Activated naive CD4-positive, alpha-beta T cell (primary cell): ENCODE measurements at regions not wholly inside any gene's neighbourhood (a gene's known extent, or its start where the extent isn't known, plus 50 kb on each side); places are given as distances from the start of the nearest gene placed in this dataset.

Experiments
- DNase-seq, 4 experiments: peaks; one replicate each; lab custom pipeline; 2025; lab: John Stamatoyannopoulos, UW

DNA sequence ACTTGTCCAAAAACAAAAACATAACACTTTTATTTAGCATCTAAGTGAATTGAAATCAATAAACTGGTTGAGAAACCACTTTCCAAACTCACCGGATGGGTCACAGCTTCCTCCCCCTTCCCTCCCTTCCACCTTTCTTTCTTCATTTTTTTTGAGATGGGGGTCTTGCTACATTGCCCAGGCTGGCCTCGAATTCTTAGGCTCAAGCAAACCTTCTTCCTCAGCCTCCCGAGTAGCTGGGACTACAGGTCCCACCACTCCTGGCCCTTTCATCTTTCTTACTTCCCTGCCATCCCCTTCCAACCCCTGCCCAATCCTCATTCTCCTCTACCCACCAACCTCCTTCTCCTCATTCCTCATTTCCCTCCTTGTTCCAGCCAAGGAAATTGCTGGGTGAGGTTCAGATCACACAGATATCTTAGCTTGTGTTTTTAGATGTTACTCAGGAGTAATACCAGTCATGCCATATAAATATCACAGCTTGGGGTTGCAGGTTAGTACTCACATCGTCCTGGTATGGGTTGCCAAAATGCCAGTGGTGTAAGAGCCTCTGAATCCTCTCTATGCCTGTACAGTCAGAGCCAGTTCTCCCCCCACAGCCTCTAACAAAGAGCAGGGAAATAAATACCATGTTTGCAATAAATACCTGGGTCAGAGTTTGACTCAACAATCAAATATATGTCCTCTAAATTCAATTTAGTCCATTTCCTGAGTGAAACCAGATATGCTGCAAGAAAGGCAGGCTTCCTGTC, 132.7 kb upstream of the NDUFV2 start:
- no peak for DNase-seq

- no peak for DNase-seq
Observed at GRCh38 chr18:8970843-8971242, 131.7 kb upstream of the NDUFV2 start.

DNA sequence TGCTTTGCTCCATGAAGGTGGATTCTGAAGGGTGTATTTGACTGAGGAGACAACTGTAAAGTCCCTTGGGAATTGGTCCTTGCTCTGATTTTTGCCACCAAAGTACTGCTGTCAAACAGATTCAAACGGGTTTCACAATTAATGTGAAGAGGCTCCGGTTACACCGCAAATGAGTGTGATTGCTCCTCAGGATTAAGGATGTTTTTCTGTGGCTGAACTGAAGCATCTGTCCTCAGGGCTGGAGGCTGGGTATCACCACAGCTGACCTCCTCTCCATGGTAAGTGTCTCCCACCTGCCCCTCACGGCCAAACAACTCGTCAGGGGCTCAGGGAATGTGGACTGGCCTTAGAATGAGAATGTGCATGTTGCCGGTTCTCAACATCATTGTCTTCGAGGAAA, 130.4 kb upstream of the NDUFV2 start:
- no peak for DNase-seq

- no peak for DNase-seq
Observed at GRCh38 chr18:8974279-8974678, 128.2 kb upstream of the NDUFV2 start.

DNA sequence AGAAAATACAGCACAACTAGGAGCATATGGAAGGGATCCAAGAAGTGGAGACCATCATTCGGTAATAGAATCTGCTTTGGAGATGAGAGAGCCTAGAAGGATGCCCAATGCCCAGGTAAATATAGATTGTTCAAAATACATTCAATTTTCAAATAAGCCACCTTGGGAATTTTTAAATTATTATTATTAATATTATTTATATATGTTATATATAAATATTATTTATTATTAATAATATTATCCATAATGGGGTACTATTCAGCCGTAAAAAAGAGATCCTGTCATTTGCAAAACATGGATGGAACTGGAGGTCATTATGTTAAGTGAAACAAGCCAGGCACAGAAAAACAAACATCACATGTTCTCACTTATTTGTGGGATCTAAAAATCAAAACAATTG, 127.8 kb upstream of the NDUFV2 start:
- DNase-seq, result no peak

- no peak for DNase-seq
Observed at GRCh38 chr18:8975624-8976023, 126.9 kb upstream of the NDUFV2 start.

DNA sequence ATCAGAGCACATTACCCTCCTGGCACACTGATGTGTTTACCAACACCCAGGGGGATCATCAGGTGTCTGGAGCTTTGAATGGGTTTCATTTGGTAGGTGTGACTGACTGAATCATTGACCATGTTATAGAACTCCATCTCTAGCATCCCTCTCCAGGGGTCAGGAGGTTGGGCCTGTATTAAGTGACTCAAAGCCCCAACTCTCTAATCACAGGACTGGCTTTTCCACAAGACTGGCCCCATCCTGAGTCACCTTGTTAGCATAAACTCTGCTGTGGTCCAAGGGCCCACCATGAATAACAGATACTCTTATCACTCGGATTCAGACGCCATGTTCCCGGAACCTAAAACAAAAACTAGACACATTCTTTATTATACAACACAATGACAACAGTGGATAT, 125.9 kb upstream of the NDUFV2 start:
- no peak for DNase-seq

DNA sequence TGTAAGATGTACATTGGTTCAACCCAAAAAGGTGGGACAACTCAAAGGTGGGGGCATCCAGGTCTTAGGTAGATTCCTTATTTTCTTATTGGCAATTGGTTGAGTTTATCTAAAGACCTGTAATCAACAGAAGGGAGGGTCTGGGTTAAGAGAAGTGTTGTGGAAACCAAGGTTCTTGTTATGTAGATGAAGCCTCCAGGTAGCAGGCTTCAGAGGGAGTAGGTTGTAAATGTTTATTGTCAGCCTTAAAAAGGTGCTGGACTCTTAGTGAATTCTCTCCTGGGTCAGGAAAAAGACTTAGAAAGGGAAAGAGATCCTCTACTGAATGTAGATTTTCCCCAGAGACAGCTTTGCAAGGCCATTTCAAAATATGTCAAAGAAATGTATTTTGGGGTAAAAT, 125.3 kb upstream of the NDUFV2 start:
- DNase-seq, result no peak

DNA sequence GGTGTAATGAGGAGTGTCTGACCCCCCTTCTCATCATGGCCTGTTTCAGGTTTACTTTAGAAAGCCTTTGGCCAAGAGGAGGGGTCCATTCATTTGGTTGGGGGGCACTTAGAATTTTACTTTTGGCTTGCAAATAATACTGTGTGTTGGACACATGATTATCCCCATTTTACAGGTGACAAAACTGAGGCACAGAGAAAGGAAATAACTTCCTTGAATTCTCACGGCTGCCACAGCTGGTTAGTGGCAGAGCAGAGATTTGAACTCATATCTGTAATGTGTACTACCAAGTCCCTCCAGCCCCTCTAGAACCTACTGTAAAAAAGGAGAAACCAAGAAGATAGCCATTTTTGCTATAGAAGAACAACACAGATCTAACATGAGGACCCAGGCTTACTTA, 124.8 kb upstream of the NDUFV2 start:
- DNase-seq, result no peak

GRCh38 chr18:8978394-8978793, 124.1 kb upstream of the NDUFV2 start:
- no peak for DNase-seq

GRCh38 chr18:8979258-8979988, 123.1 kb upstream of the NDUFV2 start:
- no peak for DNase-seq

- DNase-seq, result no peak
Observed at GRCh38 chr18:8980496-8980895, 122.0 kb upstream of the NDUFV2 start.

DNA sequence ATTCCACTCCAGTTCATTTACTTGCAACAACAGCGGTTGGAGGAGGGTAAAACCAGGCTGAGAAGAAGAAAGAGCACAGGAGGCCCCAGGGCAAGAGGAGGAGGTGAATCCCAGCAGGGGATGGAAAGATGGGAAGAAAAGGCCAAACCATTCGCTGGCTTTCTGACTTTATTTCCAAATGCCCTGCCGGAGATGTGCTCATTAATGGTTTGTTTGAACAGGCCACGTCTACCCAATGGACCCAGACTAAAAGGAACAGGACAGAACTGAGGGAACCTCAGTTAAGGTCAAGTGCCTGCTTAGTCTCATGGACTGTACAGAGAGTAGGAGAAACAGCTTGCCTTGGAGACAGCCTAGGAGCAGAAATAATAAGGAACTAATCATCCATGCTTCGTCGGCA, 121.6 kb upstream of the NDUFV2 start:
- DNase-seq, result no peak

DNA sequence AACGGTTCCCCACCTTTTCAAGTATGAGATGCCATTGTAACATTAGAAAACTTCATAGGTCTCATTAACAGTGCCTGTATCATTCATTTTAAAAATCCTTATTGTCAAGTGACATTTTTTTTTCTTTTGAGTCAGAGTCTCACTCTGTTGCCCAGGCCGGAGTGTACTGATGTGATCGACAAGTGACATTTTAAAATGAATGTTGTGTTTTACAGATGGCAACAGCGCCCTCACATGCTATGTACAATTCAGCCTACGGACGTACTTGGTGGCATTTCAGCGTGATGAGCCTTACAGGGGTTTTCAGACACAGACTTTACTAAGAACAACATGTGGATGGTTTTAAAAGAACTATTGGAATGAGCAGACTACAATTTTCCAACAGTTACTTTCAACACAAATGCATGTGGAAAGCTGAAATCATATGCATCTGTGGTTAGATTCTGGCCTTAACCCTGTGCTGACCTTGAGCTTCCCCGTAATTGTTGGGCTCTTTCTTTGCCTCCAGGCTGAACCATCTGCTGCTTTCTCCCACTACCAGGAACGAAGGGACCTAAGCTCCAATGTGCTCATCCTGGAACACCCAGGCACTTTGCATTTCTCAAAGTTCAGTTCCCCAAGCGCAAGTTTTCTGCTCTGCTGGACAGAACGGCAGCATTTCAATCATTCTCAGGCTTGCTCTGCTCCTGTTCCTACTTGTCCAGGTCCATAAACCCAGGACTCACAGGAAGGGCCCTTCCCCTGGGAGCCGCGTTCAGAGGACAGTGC, 119.9 kb upstream of the NDUFV2 start:
- no peak for DNase-seq

DNA sequence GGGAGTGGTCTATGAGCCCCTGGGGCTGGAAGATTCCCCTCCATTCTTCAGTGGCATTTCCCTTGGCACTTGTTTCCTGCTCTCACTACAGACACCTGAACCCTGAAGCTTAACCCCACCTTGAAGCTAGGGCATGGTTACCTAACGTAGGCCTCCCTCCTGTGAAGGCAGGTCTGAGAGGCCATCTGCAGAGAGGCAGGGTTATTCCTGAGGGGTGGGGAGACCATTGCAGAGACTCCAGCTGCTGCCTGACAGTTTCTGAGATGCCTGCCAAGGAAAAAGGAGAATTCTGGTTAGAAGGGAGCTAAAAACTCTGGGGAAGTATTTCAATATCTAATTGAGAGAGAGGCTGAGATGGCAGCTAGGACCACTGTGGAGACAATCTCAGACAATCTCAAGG, 119.3 kb upstream of the NDUFV2 start:
- DNase-seq, result no peak

- DNase-seq, result no peak
Observed at GRCh38 chr18:8984131-8984721, 118.3 kb upstream of the NDUFV2 start.

- DNase-seq, result no peak
Observed at GRCh38 chr18:8987241-8987640, 115.3 kb upstream of the NDUFV2 start.

DNA sequence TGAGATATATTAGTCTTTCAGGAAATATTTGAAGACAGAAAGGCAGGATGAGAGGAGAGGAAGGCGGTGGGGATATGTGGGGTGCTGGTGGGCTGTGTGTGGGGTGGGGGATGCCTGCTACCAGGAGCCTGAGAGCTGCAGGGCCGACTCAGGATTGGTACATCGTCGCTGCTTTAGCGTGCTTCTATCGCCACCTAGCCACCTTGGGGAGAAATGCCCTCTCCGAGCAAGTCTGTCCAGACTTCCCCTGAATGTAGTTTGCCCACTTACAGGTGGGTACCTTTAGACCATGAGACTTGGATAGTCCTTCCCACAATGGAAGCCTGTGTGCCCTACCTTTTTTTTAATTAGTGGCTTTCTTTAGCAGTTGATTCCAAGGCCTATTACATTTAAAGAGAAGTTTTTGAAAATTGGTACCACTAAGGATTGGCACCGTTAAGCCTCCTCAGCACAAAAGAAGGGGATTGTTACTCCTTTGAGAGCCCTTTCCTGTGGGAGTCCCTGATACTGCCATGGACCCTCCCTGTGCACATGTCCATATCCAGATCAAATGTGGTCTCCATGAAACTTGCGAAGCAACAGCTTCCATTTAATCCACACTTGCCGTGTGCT, 114.1 kb upstream of the NDUFV2 start:
- peak; percentile 1 to 42 (median 4) for DNase-seq

- no peak for DNase-seq
Observed at GRCh38 chr18:8989017-8989416, 113.5 kb upstream of the NDUFV2 start.

DNA sequence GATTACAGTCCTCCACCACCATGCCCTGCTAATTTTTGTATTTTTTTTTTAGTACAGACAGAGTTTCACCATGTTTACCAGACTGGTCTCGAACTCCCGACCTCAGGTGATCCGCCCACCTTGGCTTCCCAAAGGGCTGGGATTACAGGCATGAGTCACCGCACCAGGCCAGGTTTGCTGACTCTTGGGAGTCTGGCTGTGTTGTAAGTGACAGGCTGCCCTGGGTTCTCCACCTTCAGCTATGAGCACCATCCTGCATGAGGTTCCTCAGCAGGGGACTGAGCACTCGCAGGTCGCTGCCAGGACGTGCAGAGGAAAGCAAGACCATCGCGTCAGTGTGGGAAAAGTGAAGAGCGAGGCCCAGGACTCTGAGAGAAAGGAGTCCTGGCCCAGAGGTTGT, 112.6 kb upstream of the NDUFV2 start:
- no peak for DNase-seq

DNA sequence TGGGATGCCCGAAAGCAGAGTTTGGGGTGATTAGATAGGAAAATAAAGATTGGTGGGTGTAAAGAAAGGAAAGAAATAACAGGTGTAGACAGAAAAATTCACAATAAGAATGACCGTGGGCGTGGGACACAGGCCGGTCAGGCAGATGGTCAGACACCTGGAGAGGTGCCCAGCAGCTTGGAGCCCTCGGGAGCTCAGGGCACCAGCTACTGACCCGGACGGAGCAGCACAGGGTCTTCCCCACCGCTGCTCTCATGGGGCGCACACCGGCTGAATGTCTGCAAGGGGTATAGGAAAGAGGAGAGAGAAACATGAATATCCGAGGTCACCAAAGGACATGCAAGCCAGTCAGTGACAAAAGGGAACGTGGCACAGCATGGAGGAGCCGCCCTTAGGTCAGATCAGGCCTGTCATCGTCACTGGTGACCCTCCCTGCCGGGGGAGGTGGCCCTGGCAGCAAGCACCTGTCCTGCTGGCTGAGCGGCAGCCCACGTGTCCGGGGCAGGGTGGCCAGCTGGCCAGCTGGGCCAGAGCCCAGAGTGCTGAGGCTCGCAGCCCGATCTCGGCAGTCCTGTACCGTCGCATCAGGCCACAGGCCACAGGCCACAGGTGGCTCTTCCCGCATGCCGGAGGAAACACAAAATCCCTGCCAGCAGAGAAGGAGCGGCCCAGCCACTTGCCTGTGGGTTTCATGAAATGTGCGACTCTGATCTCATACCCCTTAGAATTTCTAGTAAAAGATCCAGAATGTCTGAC, 112.0 kb upstream of the NDUFV2 start:
- DNase-seq, result no peak
